ENCODE measurements at regions not wholly inside any gene's neighbourhood (a gene's known extent, or its start where the extent isn't known, plus 50 kb on each side); places are given as distances from the start of the nearest gene placed in this dataset.

DNA sequence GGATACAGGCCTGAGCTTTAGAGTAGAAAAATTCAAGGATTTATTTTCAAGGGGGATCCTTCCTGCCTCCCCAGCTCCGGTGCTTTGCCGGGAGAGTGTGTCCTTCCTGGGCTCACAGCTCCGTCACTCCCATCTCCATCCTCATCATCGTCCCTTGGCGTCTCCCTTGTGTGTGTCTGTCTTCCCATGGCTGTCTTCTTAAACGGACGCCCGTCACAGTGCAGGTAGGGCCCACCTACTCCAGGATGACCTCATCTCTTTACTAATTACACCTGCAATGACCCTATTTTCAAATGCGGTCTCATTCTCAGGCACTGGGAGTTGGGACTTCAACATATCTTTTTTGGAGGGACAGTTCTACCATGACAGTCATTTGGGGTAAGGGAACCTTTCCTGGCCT lies 320.3 kb upstream of the C1orf174 start:
- H3K27ac ChIP-seq, result no peak overlapping the region
- no peak for DNase-seq
- H3K4me1 ChIP-seq, result no peaks in the 10 kb centered on the region
- no peaks in the 10 kb centered on the region for H3K27me3 ChIP-seq
- intact Hi-C loops (cut with DNase I), result no loop called here
- 74% methylated on average over 9 of the region's 9 CpGs for WGBS, 2 donors
- TF ChIP-seq POLR2A (IDR thresholded peaks at IDR 0.05), result no peak
- TF ChIP-seq, protein P1, sequence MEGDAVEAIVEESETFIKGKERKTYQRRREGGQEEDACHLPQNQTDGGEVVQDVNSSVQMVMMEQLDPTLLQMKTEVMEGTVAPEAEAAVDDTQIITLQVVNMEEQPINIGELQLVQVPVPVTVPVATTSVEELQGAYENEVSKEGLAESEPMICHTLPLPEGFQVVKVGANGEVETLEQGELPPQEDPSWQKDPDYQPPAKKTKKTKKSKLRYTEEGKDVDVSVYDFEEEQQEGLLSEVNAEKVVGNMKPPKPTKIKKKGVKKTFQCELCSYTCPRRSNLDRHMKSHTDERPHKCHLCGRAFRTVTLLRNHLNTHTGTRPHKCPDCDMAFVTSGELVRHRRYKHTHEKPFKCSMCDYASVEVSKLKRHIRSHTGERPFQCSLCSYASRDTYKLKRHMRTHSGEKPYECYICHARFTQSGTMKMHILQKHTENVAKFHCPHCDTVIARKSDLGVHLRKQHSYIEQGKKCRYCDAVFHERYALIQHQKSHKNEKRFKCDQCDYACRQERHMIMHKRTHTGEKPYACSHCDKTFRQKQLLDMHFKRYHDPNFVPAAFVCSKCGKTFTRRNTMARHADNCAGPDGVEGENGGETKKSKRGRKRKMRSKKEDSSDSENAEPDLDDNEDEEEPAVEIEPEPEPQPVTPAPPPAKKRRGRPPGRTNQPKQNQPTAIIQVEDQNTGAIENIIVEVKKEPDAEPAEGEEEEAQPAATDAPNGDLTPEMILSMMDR (IDR thresholded peaks at IDR 0.05), result no peak
- no peaks in the 10 kb centered on the region for H3K36me3 ChIP-seq
- no peak overlapping the region for H3K4me3 ChIP-seq (replicated peaks in 1 of 3)
- no peaks in the 10 kb centered on the region for H3K9me3 ChIP-seq

DNA sequence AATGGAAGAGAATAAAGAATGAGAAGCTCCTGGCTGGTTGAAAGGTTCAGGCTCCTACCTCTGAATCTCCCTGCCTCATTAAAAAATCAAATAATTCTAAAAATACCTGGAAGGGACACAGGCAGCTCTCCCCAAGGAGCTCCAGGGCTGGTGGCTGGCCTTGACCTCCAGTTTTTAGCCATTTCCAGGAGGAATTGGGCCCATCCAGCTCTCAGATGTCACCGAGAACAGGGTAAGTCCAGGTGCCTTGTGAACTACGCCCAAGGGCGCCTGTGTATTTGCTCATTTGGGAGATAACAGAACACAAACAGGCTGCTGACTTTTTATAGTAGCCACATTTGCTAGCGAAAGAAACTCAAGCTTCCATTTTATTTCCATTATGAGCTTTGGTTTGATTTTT lies 321.0 kb upstream of the C1orf174 start:
- WGBS, 2 donors, result 87 to 95% methylated on average over 4 of the region's 4 CpGs

DNA sequence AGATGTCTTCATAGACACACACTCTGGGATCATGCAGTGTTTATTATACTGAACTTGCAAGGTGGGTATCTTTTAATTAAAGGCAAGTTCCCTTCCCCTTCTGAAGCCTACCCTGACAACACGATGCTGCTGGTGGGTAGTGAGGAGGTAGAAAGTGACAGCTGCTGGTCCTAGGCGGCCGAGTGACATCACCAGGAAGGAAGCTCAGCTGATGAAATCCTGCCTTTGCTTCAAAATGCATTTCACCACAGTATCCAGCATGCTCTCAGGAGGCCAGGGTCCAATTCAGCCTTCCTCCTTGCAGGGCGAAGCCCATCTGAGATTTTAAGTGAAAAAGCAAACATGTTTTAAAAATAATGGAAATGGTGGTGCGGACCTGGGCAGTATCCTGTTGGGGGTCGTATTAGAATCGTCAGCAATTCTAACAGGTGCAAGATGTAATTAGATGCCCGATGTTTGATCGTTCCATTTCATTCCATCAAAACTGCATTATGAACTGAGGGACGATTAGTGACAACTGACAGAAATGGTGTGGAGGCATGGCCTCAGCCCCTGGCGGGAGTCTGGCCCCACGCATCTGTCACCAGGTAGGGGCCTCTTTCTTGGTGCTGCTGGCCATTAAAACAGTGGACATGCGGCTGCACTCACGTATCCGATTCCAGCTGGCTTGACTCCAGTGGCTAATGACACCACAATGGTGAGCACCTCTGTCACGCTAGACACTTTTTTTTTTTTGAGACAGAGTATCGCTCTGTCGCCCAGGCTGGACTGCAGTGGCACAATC lies 324.8 kb upstream of the C1orf174 start:
- Histone ChIP-seq H3K9me3 (no peaks in the 10 kb centered on the region), H3K27me3 (no peaks in the 10 kb centered on the region), H3K36me3 (no peaks in the 10 kb centered on the region), H3K27ac (no peak overlapping the region), H3K4me1 (no peaks in the 10 kb centered on the region), H3K4me3 (replicated peaks in 1 of 3) (no peak overlapping the region)
- TF ChIP-seq, protein P1 (IDR thresholded peaks at IDR 0.05), result no peak
- no peak for TF ChIP-seq POLR2A (IDR thresholded peaks at IDR 0.05)
- DNase-seq, result no peak
- intact Hi-C loops (cut with DNase I), result no loop called here
- WGBS, 2 donors, result 73 to 75% methylated on average over 18 of the region's 18 CpGs

More for the DNA sequence above, 321.0 kb upstream of the C1orf174 start:
- Histone ChIP-seq H3K27me3 (no peaks in the 10 kb centered on the region), H3K27ac (no peak overlapping the region), H3K9me3 (no peaks in the 10 kb centered on the region), H3K36me3 (no peaks in the 10 kb centered on the region), H3K4me3 (replicated peaks in 1 of 3) (no peak overlapping the region), H3K4me1 (no peaks in the 10 kb centered on the region)
- intact Hi-C loops (cut with DNase I), result no loop called here
- no peak for DNase-seq
- TF ChIP-seq, protein P1 (IDR thresholded peaks at IDR 0.05), result no peak
- no peak for TF ChIP-seq POLR2A (IDR thresholded peaks at IDR 0.05)

DNA sequence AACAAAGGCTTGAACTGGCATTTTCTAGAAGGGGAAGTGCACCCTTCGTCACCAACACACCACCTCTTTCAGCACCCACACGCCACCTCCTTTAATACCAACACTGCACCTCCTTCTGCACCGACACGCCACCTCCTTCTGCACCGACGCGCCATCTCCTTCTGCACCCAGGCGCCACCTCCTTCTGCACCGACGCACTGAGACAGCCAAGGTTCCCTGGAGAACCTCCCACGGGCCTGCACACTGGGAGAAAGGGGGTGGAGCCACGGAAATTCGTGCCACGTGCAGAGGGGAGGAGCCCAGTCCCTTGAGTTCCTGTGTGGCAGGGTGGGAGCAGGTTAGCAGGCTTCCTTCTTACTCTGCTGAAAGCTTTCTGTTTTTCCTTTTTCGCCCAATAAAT lies 327.9 kb upstream of the C1orf174 start:
- Histone ChIP-seq H3K4me3 (replicated peaks in 1 of 3) (no peak overlapping the region), H3K4me1 (no peaks in the 10 kb centered on the region), H3K27me3 (no peaks in the 10 kb centered on the region), H3K27ac (no peak overlapping the region), H3K36me3 (no peaks in the 10 kb centered on the region), H3K9me3 (no peaks in the 10 kb centered on the region)
- intact Hi-C loops (cut with DNase I), result no loop called here
- 78 to 80% methylated on average over 15 of the region's 15 CpGs for WGBS, 2 donors
- TF ChIP-seq, protein P1 (IDR thresholded peaks at IDR 0.05), result no peak
- TF ChIP-seq POLR2A (IDR thresholded peaks at IDR 0.05), result no peak
- no peak for DNase-seq

DNA sequence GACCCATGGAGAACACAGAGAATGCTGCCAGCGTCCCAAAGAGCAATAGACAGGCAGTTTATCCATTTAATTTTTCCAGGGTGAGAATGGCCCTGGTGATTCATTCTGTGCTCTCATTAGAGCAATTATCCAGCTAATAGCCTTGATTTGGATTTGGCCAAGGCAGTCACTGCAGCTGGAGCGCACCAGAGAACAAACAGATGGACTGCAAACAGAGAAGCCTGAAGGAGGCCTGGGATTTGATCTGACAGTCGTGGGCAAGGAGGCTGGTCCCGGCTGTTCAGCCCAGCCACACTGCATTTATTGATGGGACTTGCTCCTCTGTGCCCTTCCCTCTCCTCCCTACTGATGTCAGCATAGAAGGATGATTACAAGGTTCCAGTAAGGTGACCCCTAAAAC lies 353.9 kb upstream of the C1orf174 start:
- Histone ChIP-seq H3K4me3 (replicated peaks in 1 of 3) (no peak overlapping the region), H3K9me3 (no peaks in the 10 kb centered on the region), H3K27me3 (no peaks in the 10 kb centered on the region), H3K27ac (no peak overlapping the region), H3K36me3 (no peaks in the 10 kb centered on the region), H3K4me1 (no peaks in the 10 kb centered on the region)
- WGBS, 2 donors, result 70 to 73% methylated on average over 4 of the region's 4 CpGs
- no peak for DNase-seq
- intact Hi-C loops (cut with DNase I), result no loop called here
- TF ChIP-seq, protein P1 (IDR thresholded peaks at IDR 0.05), result no peak
- no peak for TF ChIP-seq POLR2A (IDR thresholded peaks at IDR 0.05)

Measured in thyroid gland (tissue), 4 donors.